Astrocyte (in vitro differentiated cells and primary cell): ENCODE measurements at regions not wholly inside any gene's neighbourhood (a gene's known extent, or its start where the extent isn't known, plus 50 kb on each side); places are given as distances from the start of the nearest gene placed in this dataset.

ENCODE experiments used
- DNase-seq: peaks from one replicate; pipeline ENCODE4 v3.0.0-alpha.2; 2010; ENCODE audit warnings: low read depth
- FAIRE-seq: peaks from 2 replicates; lab custom pipeline; 2011; peaks lifted over from hg19 to GRCh38; lab: Jason Lieb, UNC
- H2AFZ ChIP-seq: 2 replicates; pipeline ENCODE4 v1.6.0; 2012; ENCODE audit warnings: low read depth, low read length, inconsistent platforms
- H3K27ac ChIP-seq: 2 replicates; pipeline ENCODE4 v1.5.1; 2011; ENCODE audit warnings: low read depth, low read length, inconsistent platforms
- H3K27me3 ChIP-seq: 2 replicates; pipeline ENCODE4 v1.6.0; 2011; ENCODE audit warnings: low read length, inconsistent platforms; ENCODE audit not compliant: insufficient read depth
- H3K36me3 ChIP-seq: 2 replicates; pipeline ENCODE4 v1.5.1; 2011; ENCODE audit warnings: low read length, inconsistent platforms; ENCODE audit not compliant: insufficient read depth
- H3K4me1 ChIP-seq: 2 replicates; pipeline ENCODE4 v1.5.1; 2011; ENCODE audit warnings: low read length, inconsistent platforms; ENCODE audit not compliant: insufficient read depth
- H3K4me2 ChIP-seq: 2 replicates; pipeline ENCODE4 v1.6.0; 2012; ENCODE audit warnings: low read length, inconsistent platforms
- H3K4me3 ChIP-seq: 2 replicates; pipeline ENCODE4 v1.5.1; 2011; ENCODE audit warnings: low read depth, mild to moderate bottlenecking, low read length, inconsistent platforms; ENCODE audit not compliant: insufficient read depth
- H3K79me2 ChIP-seq: 2 replicates; pipeline ENCODE4 v1.6.0; 2012; ENCODE audit warnings: mild to moderate bottlenecking, low read length, inconsistent platforms; ENCODE audit not compliant: insufficient read depth
- H3K9ac ChIP-seq: 2 replicates; pipeline ENCODE4 v1.6.0; 2012; ENCODE audit warnings: mild to moderate bottlenecking, low read length, inconsistent platforms
- H3K9me3 ChIP-seq: 2 replicates; pipeline ENCODE4 v1.5.1; 2012; ENCODE audit warnings: low read depth, mild to moderate bottlenecking, low read length, inconsistent platforms; ENCODE audit not compliant: insufficient read depth
- H4K20me1 ChIP-seq: 2 replicates; pipeline ENCODE4 v1.6.0; 2012; ENCODE audit warnings: low read length, inconsistent platforms; ENCODE audit not compliant: insufficient read depth
- H3K27ac Mint-ChIP-seq: one replicate; pipeline ENCODE4 v1.8.0; 2021; ENCODE audit warnings: mild to moderate bottlenecking, mixed read lengths; ENCODE audit not compliant: unreplicated experiment
- H3K27me3 Mint-ChIP-seq: one replicate; pipeline ENCODE4 v1.8.0; 2021; ENCODE audit warnings: low read depth, mixed read lengths; ENCODE audit not compliant: unreplicated experiment
- H3K36me3 Mint-ChIP-seq: one replicate; pipeline ENCODE4 v1.8.0; 2021; ENCODE audit warnings: low read depth, mixed read lengths; ENCODE audit not compliant: unreplicated experiment
- H3K4me1 Mint-ChIP-seq: one replicate; pipeline ENCODE4 v1.8.0; 2021; ENCODE audit warnings: low read depth, mixed read lengths; ENCODE audit not compliant: unreplicated experiment
- H3K4me3 Mint-ChIP-seq: one replicate; pipeline ENCODE4 v1.8.0; 2021; ENCODE audit warnings: mild to moderate bottlenecking, moderate library complexity, mixed read lengths; ENCODE audit not compliant: unreplicated experiment
- H3K9me3 Mint-ChIP-seq: one replicate; pipeline ENCODE4 v1.8.0; 2021; ENCODE audit warnings: mild to moderate bottlenecking, mixed read lengths; ENCODE audit not compliant: unreplicated experiment
- CTCF ChIP-seq: IDR thresholded peaks from 2 replicates; pipeline ENCODE4 v1.5.1; 2011; ENCODE audit warnings: low read depth, mild to moderate bottlenecking, inconsistent platforms, low read length, moderate library complexity; ENCODE audit not compliant: insufficient read depth
- EZH2 ChIP-seq: IDR thresholded peaks from 2 replicates; pipeline ENCODE4 v1.6.1; 2012; ENCODE audit warnings: mild to moderate bottlenecking, low read length, inconsistent platforms; ENCODE audit not compliant: insufficient read depth

GRCh38 chr2:116145031-116145430 is 1669.5 kb upstream of the DDX18 start:
- H3K27me3 ChIP-seq = no peaks in the 10 kb centered on the region
- no peak overlapping the region for H3K4me3 Mint-ChIP-seq
- no peaks in the 10 kb centered on the region for H4K20me1 ChIP-seq
- H3K4me1 ChIP-seq = no peaks in the 10 kb centered on the region
- no peak overlapping the region for H3K9ac ChIP-seq
- H2AFZ ChIP-seq = no peak overlapping the region
- H3K79me2 ChIP-seq = no peaks in the 10 kb centered on the region
- H3K9me3 Mint-ChIP-seq = peaks cover 2% of the 10 kb centered on the region
- TF ChIP-seq CTCF (no peak), EZH2 (no peak)
- H3K4me3 ChIP-seq = no peak overlapping the region
- no peak overlapping the region for H3K4me2 ChIP-seq
- H3K36me3 Mint-ChIP-seq = no peaks in the 10 kb centered on the region
- no peaks in the 10 kb centered on the region for H3K9me3 ChIP-seq
- DNase-seq = no peak
- peaks cover 7% of the 10 kb centered on the region for H3K27me3 Mint-ChIP-seq
- no peak overlapping the region for H3K27ac ChIP-seq
- FAIRE-seq = no peak
- H3K36me3 ChIP-seq = no peaks in the 10 kb centered on the region
- H3K27ac Mint-ChIP-seq = no peak overlapping the region
- no peaks in the 10 kb centered on the region for H3K4me1 Mint-ChIP-seq

DNA sequence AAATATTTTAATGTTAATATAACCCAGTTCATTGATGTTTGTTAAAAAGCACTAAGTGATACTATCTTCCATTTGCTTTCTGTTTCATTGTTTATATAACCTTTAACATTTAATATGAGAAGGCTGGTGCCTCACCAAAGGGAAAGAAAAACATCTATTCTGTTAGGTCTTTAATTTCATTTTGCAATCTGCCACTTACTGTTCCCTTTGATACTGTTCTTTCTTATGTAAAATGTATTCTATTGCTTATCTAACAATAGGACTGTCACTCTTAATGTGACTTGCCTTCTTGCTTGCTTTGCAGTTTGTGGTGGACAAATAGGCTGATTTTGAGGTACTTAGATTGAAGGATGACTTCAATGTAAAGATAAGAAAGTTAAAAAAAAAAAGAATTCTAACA is 1666.1 kb upstream of the DDX18 start:
- no peak overlapping the region for H2AFZ ChIP-seq

More for the DNA sequence above, 1666.1 kb upstream of the DDX18 start:
- Histone ChIP-seq H3K9ac (no peak overlapping the region), H3K4me2 (no peak overlapping the region), H3K79me2 (no peaks in the 10 kb centered on the region), H3K9me3 (no peaks in the 10 kb centered on the region), H3K4me1 (no peaks in the 10 kb centered on the region), H4K20me1 (no peaks in the 10 kb centered on the region), H3K27me3 (no peaks in the 10 kb centered on the region), H3K27ac (no peak overlapping the region), H3K4me3 (no peak overlapping the region), H3K36me3 (no peaks in the 10 kb centered on the region)
- Mint-ChIP-seq H3K27ac (no peak overlapping the region), H3K36me3 (no peaks in the 10 kb centered on the region), H3K4me1 (no peaks in the 10 kb centered on the region), H3K27me3 (peaks cover 10% of the 10 kb centered on the region), H3K9me3 (no peaks in the 10 kb centered on the region), H3K4me3 (no peak overlapping the region)
- DNase-seq = no peak
- FAIRE-seq = no peak
- TF ChIP-seq CTCF = no peak
- TF ChIP-seq EZH2 = no peak
